ENCODE measurements at regions not wholly inside any gene's neighbourhood (a gene's known extent, or its start where the extent isn't known, plus 50 kb on each side); places are given as distances from the start of the nearest gene placed in this dataset.

DNA sequence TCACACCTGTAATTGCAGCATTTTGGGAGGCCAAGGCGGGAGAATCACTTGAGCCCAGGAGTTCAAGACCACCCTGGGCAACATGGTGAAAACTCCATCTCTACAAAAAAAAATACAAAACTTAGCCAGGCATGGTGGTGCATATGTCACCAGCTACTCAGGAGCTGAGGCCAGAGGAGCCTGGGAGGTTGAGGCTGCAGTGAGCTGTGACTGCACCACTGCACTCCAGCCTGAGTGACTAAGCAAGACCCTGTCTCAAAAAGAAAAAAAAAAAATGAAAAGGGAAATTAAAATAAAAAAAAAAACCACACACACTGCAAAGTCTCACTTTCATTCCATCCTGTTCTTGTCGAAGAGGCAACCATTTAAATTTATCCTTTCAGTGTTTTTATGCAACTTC lies 100.8 kb upstream of the PIAS1 start:
- no peak for TF ChIP-seq JUND (IDR thresholded peaks at IDR 0.05)
- no peak for TF ChIP-seq ZNF274 (IDR thresholded peaks at IDR 0.05; ENCODE audit: low read depth, low read length)
- TF ChIP-seq, protein P1, sequence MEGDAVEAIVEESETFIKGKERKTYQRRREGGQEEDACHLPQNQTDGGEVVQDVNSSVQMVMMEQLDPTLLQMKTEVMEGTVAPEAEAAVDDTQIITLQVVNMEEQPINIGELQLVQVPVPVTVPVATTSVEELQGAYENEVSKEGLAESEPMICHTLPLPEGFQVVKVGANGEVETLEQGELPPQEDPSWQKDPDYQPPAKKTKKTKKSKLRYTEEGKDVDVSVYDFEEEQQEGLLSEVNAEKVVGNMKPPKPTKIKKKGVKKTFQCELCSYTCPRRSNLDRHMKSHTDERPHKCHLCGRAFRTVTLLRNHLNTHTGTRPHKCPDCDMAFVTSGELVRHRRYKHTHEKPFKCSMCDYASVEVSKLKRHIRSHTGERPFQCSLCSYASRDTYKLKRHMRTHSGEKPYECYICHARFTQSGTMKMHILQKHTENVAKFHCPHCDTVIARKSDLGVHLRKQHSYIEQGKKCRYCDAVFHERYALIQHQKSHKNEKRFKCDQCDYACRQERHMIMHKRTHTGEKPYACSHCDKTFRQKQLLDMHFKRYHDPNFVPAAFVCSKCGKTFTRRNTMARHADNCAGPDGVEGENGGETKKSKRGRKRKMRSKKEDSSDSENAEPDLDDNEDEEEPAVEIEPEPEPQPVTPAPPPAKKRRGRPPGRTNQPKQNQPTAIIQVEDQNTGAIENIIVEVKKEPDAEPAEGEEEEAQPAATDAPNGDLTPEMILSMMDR (IDR thresholded peaks at IDR 0.05 in 2 of 3, conservative IDR thresholded peaks at IDR 0.05 in 1 of 3; ENCODE audit: borderline replicate concordance in 1 of 3, insufficient read depth in 1 of 3, low read depth in 2 of 3, low read length in 2 of 3) = no peak
- no peak for TF ChIP-seq SRF (IDR thresholded peaks at IDR 0.05; ENCODE audit: low read depth)
- TF ChIP-seq EZH2 (IDR thresholded peaks at IDR 0.05) = no peak
- TF ChIP-seq CEBPB (IDR thresholded peaks at IDR 0.05; ENCODE audit: low read depth) = no peak
- no peak for TF ChIP-seq ELF1 (IDR thresholded peaks at IDR 0.05; ENCODE audit: borderline replicate concordance, low read depth)
- no peak for TF ChIP-seq YY1 (IDR thresholded peaks at IDR 0.05; ENCODE audit: extremely low read depth, insufficient replicate concordance, low read depth, low read length)
- TF ChIP-seq FOSL1 (IDR thresholded peaks at IDR 0.05; ENCODE audit: low read depth) = no peak
- TF ChIP-seq, protein P2, sequence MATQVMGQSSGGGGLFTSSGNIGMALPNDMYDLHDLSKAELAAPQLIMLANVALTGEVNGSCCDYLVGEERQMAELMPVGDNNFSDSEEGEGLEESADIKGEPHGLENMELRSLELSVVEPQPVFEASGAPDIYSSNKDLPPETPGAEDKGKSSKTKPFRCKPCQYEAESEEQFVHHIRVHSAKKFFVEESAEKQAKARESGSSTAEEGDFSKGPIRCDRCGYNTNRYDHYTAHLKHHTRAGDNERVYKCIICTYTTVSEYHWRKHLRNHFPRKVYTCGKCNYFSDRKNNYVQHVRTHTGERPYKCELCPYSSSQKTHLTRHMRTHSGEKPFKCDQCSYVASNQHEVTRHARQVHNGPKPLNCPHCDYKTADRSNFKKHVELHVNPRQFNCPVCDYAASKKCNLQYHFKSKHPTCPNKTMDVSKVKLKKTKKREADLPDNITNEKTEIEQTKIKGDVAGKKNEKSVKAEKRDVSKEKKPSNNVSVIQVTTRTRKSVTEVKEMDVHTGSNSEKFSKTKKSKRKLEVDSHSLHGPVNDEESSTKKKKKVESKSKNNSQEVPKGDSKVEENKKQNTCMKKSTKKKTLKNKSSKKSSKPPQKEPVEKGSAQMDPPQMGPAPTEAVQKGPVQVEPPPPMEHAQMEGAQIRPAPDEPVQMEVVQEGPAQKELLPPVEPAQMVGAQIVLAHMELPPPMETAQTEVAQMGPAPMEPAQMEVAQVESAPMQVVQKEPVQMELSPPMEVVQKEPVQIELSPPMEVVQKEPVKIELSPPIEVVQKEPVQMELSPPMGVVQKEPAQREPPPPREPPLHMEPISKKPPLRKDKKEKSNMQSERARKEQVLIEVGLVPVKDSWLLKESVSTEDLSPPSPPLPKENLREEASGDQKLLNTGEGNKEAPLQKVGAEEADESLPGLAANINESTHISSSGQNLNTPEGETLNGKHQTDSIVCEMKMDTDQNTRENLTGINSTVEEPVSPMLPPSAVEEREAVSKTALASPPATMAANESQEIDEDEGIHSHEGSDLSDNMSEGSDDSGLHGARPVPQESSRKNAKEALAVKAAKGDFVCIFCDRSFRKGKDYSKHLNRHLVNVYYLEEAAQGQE (IDR thresholded peaks at IDR 0.05; ENCODE audit: low read depth) = no peak
- TF ChIP-seq SIN3A (IDR thresholded peaks at IDR 0.05; ENCODE audit: low read depth) = no peak
- TF ChIP-seq POLR2AphosphoS5 (IDR thresholded peaks at IDR 0.05; ENCODE audit: low read depth, low read length) = no peak
- no peak for TF ChIP-seq RAD21 (IDR thresholded peaks at IDR 0.05; ENCODE audit: low read depth)
- TF ChIP-seq, protein P3, sequence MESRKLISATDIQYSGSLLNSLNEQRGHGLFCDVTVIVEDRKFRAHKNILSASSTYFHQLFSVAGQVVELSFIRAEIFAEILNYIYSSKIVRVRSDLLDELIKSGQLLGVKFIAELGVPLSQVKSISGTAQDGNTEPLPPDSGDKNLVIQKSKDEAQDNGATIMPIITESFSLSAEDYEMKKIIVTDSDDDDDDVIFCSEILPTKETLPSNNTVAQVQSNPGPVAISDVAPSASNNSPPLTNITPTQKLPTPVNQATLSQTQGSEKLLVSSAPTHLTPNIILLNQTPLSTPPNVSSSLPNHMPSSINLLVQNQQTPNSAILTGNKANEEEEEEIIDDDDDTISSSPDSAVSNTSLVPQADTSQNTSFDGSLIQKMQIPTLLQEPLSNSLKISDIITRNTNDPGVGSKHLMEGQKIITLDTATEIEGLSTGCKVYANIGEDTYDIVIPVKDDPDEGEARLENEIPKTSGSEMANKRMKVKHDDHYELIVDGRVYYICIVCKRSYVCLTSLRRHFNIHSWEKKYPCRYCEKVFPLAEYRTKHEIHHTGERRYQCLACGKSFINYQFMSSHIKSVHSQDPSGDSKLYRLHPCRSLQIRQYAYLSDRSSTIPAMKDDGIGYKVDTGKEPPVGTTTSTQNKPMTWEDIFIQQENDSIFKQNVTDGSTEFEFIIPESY (IDR thresholded peaks at IDR 0.05; ENCODE audit: extremely low read depth, insufficient replicate concordance, low read length) = no peak
- TF ChIP-seq SP1 (IDR thresholded peaks at IDR 0.05; ENCODE audit: low read depth) = no peak
- no peak for TF ChIP-seq CBX3 (IDR thresholded peaks at IDR 0.05; ENCODE audit: low read depth)
- TF ChIP-seq EGR1 (IDR thresholded peaks at IDR 0.05; ENCODE audit: low read depth) = no peak
- TF ChIP-seq ZFX (IDR thresholded peaks at IDR 0.05) = no peak
- no peak for TF ChIP-seq TCF7L2 (IDR thresholded peaks at IDR 0.05; ENCODE audit: borderline replicate concordance, extremely low read depth, insufficient read depth, insufficient read length)
- Histone ChIP-seq H3K9me3 (ENCODE audit: control insufficient read depth in 1 of 2, insufficient read depth in 1 of 2, low read depth in 1 of 2, low read length in 2 of 2) (no peaks in the 10 kb centered on the region), H3K4me3 (replicated peaks in 1 of 2; ENCODE audit: low read depth in 1 of 2, low read length in 2 of 2) (no peak overlapping the region), H3K27ac (ENCODE audit: low read depth, low read length) (no peak overlapping the region), H3K9me2 (ENCODE audit: insufficient read depth) (no peaks in the 10 kb centered on the region), H3K4me1 (ENCODE audit: control insufficient read depth in 1 of 2, insufficient read depth in 2 of 2, low read length in 2 of 2) (no peaks in the 10 kb centered on the region), H3K27me3 (ENCODE audit: insufficient read depth, low read length) (no peaks in the 10 kb centered on the region), H3K9ac (ENCODE audit: low read length) (no peak overlapping the region), H4K20me1 (ENCODE audit: insufficient read depth) (no peaks in the 10 kb centered on the region), H2AFZ (ENCODE audit: low read depth, low read length, poor library complexity, severe bottlenecking) (no peak overlapping the region), H3K36me3 (ENCODE audit: control insufficient read depth in 1 of 2, insufficient read depth in 2 of 2, low read length in 2 of 2) (no peaks in the 10 kb centered on the region), H3K79me2 (ENCODE audit: insufficient read depth, low read length) (no peaks in the 10 kb centered on the region), H3K4me2 (ENCODE audit: low read length) (no peak overlapping the region)
- DNase-seq (ENCODE audit: low read depth, low spot score) = no peak
- BruUV-seq (replicated peaks) = no TSS peak
- intact Hi-C loops (cut with micrococcal nuclease) = no loop called here
- ChIA-PET CTCF (no interaction called here), RAD21 (ENCODE audit: low non-redundant PET in 1 of 2, low total read pairs in 2 of 2, uncharacterized antibody in 2 of 2, unreplicated experiment in 2 of 2) (no interaction called here), POLR2A (no interaction called here)
- ATAC-seq = no peak

Measured in HCT116 (cell line).